Sciatic nerve (tissue), 2 donors: ENCODE measurements at regions not wholly inside any gene's neighbourhood (a gene's known extent, or its start where the extent isn't known, plus 50 kb on each side); places are given as distances from the start of the nearest gene placed in this dataset.

Experiments used
- ATAC-seq: fragments of 200-7000 bp; cut with Tn5 transposase; one replicate; pipeline ENCODE4 v1.9.1; 2020; ENCODE audit warnings: mild to moderate bottlenecking, moderate library complexity
- DNase-seq: peaks from one replicate; pipeline ENCODE4 v3.0.0-alpha.2; 2020; ENCODE audit warnings: low spot score
- intact Hi-C: fragments of 100-400 bp; cut with DNase I; formaldehyde crosslinking; loops from one replicate; pipeline ENCODE4 v1.14.2; 2022
- donor health status: DM: no; HTN: no; CAD: no.
- donor health status: DM: no; HTN: no; CAD: no.

DNA sequence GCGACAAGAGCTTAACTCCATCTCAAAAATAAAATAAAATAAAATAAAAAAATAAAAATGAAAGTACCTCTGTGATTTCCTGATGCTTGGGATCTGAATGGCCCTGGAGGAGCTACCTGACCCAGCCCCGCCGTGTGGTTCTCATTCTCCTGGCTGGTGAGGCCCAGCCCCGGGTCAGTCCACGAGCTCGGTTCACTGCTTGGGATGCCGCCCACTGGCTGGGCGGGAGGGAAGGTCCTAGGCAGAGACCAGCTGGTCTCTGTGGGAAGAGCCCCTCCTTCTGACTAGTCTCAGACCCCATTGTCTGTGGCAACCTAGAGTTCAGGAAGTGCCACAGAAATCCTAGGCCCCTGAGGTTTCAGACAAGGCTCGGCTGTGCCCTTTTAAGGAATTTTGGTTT, 55.1 kb upstream of the DLGAP1 start:
- ATAC-seq (no peak), DNase-seq (no peak)
- intact Hi-C loops = no loop called here
